Endothelial cell of umbilical vein (primary cell): ENCODE measurements at regions not wholly inside any gene's neighbourhood (a gene's known extent, or its start where the extent isn't known, plus 50 kb on each side); places are given as distances from the start of the nearest gene placed in this dataset.

Experiments used
- BruUV-seq: library from RNA; stranded (reverse); fragments of 400-500 nt; replicated peaks from 2 replicates; lab custom pipeline; 2021; lab: Mats Ljungman, UMichigan
- CTCF ChIA-PET: fragments of 300-600, 350-600 bp; sonication (Branson Sonifier 250); formaldehyde crosslinking; loops from one replicate; lab custom pipeline; 2021; ENCODE audit warnings: antibody characterized with exemption, inconsistent platforms; lab: Charles Lee
- POLR2A ChIA-PET: fragments of 300-600, 350-600 bp; sonication (Branson Sonifier 250); formaldehyde crosslinking; loops from one replicate; lab custom pipeline; 2021; ENCODE audit warnings: antibody characterized with exemption, inconsistent platforms; lab: Charles Lee
- DNase-seq: peaks from one replicate; pipeline ENCODE4 v3.0.0-alpha.2; 2011; ENCODE audit warnings: low read depth, low spot score
- FAIRE-seq: peaks from 2 replicates; lab custom pipeline; 2011; peaks lifted over from hg19 to GRCh38; lab: Jason Lieb, UNC
- H2AFZ ChIP-seq: 2 replicates; pipeline ENCODE4 v1.6.0; 2012; ENCODE audit warnings: low read depth, low read length, control low read depth, inconsistent platforms
- H3K27ac ChIP-seq: 2 replicates; pipeline ENCODE4 v1.5.1; 2011; ENCODE audit warnings: low read depth, mild to moderate bottlenecking, control low read depth, low read length, moderate library complexity; ENCODE audit not compliant: insufficient read depth
- H3K27me3 ChIP-seq, 2 experiments: 2 replicates each; pipeline versions ENCODE4 v1.6.0 to v1.6.1; 2011; ENCODE audit warnings: low read length in 2 of 2, mixed read lengths in 1 of 2; ENCODE audit not compliant: control insufficient read depth in 2 of 2, insufficient read depth in 2 of 2
- H3K36me3 ChIP-seq, 2 experiments: 2 replicates in 1 of 2; 3 replicates in 1 of 2; pipeline ENCODE4 v1.5.1; 2011; ENCODE audit warnings: low read length in 2 of 2, mild to moderate bottlenecking in 1 of 2, moderate library complexity in 1 of 2; ENCODE audit not compliant: control insufficient read depth in 2 of 2, insufficient read depth in 2 of 2; ENCODE audit errors: extremely low read depth in 1 of 2
- H3K4me1 ChIP-seq: 3 replicates; pipeline ENCODE4 v1.5.1; 2011; ENCODE audit warnings: mild to moderate bottlenecking, low read length; ENCODE audit not compliant: control insufficient read depth, insufficient read depth; ENCODE audit errors: extremely low read depth
- H3K4me2 ChIP-seq: 2 replicates; pipeline ENCODE4 v1.6.1; 2011; ENCODE audit warnings: low read length, control low read depth, mixed read lengths; ENCODE audit not compliant: insufficient read depth
- H3K4me3 ChIP-seq, 3 experiments: fragments of 200-600 bp in 1 of 3; sonication (generic), shearing (Covaris generic) in 1 of 3; replicated peaks in 1 of 3; 2 replicates each; pipeline ENCODE4 v1.5.1; 2011 to 2016; ENCODE audit warnings: control low read depth in 3 of 3, low read length in 3 of 3, mild to moderate bottlenecking in 2 of 3, inconsistent platforms in 1 of 3, low read depth in 1 of 3, moderate library complexity in 1 of 3; ENCODE audit not compliant: insufficient read depth in 1 of 3
- H3K79me2 ChIP-seq: 2 replicates; pipeline ENCODE4 v1.6.0; 2012; ENCODE audit warnings: low read length, inconsistent platforms; ENCODE audit not compliant: control insufficient read depth, insufficient read depth
- H3K9ac ChIP-seq: replicated peaks from 2 replicates; pipeline ENCODE3; 2011; ENCODE audit warnings: low read length, control low read depth; ENCODE audit not compliant: insufficient read depth; ENCODE audit errors: extremely low read depth
- H3K9me1 ChIP-seq: replicated peaks from 3 replicates; pipeline ENCODE4 v1.6.0; 2011; ENCODE audit warnings: mild to moderate bottlenecking, low read length; ENCODE audit not compliant: control insufficient read depth, insufficient read depth; ENCODE audit errors: extremely low read depth
- H3K9me3 ChIP-seq: replicated peaks from 2 replicates; pipeline ENCODE4 v1.5.1; 2012; ENCODE audit warnings: low read length, inconsistent platforms; ENCODE audit not compliant: control insufficient read depth, insufficient read depth
- H4K20me1 ChIP-seq: replicated peaks from 2 replicates; pipeline ENCODE3; 2011; ENCODE audit warnings: mild to moderate bottlenecking, low read length; ENCODE audit not compliant: control insufficient read depth, insufficient read depth; ENCODE audit errors: extremely low read depth
- CTCF ChIP-seq, 2 donors: IDR thresholded peaks; 1 replicate in 1 of 2; 2 replicates in 1 of 2; pipeline ENCODE4 v1.5.1; 2011; ENCODE audit warnings: low read length in 2 of 2, mild to moderate bottlenecking in 2 of 2, moderate library complexity in 2 of 2, control low read depth in 1 of 2, inconsistent platforms in 1 of 2, low read depth in 1 of 2; ENCODE audit not compliant: insufficient read depth in 1 of 2; ENCODE audit errors: extremely low read depth in 1 of 2
- FOS ChIP-seq: IDR thresholded peaks from 2 replicates; pipeline ENCODE4 v1.6.1; 2011; ENCODE audit warnings: mild to moderate bottlenecking, low read length, moderate library complexity, borderline replicate concordance; ENCODE audit not compliant: insufficient read depth
- JUN ChIP-seq: IDR thresholded peaks from 2 replicates; pipeline ENCODE4 v1.6.1; 2011; ENCODE audit warnings: borderline replicate concordance, low read depth; ENCODE audit not compliant: insufficient read length, insufficient read depth
- POLR2AphosphoS5 ChIP-seq: IDR thresholded peaks from 2 replicates; pipeline ENCODE4 v1.6.1; 2012; ENCODE audit warnings: low read depth, mild to moderate bottlenecking, control low read depth, low read length, moderate library complexity; ENCODE audit not compliant: insufficient read depth
- dilution Hi-C: fragments of 300-500 bp; cut with MboI; formaldehyde crosslinking; loops from one replicate; pipeline ENCODE4 v1.15.0; 2019; ENCODE audit warnings: low sequenced_read_pairs; ENCODE audit not compliant: extremely low pct_ligation_motif_present
- intact Hi-C: fragments of 100-400 bp; cut with micrococcal nuclease; formaldehyde crosslinking; loops from one replicate; pipeline ENCODE4 v1.10.0; 2022
- TF ChIP-seq, protein P1 (sequence below): IDR thresholded peaks from 2 replicates; pipeline ENCODE4 v1.6.1; 2011; ENCODE audit not compliant: insufficient read depth, insufficient read length

GRCh38 chr7:153532326-153532725 is 519.9 kb upstream of the DPP6 start:
- TF ChIP-seq, protein P1, sequence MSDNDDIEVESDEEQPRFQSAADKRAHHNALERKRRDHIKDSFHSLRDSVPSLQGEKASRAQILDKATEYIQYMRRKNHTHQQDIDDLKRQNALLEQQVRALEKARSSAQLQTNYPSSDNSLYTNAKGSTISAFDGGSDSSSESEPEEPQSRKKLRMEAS, result no peak
- TF ChIP-seq POLR2AphosphoS5, result no peak
- no peaks in the 10 kb centered on the region for H3K4me1 ChIP-seq
- FAIRE-seq (no peak), DNase-seq (no peak)
- no peaks in the 10 kb centered on the region for H3K79me2 ChIP-seq
- H2AFZ ChIP-seq, result no peak overlapping the region
- ChIA-PET POLR2A (no interaction called here), CTCF (no interaction called here)
- H3K4me3 ChIP-seq, result no peak overlapping the region
- H3K27ac ChIP-seq, result no peak overlapping the region
- H3K27me3 ChIP-seq, result no peaks in the 10 kb centered on the region
- H3K9me1 ChIP-seq, result no peaks in the 10 kb centered on the region
- H3K4me2 ChIP-seq, result no peak overlapping the region
- H3K9ac ChIP-seq, result no peak overlapping the region
- dilution Hi-C loops, result no loop called here
- H4K20me1 ChIP-seq, result no peaks in the 10 kb centered on the region
- intact Hi-C loops, result no loop called here
- peaks cover 6% of the 10 kb centered on the region for H3K9me3 ChIP-seq
- H3K36me3 ChIP-seq, result no peaks in the 10 kb centered on the region
- BruUV-seq, result no TSS peak

- CTCF ChIA-PET, result no interaction called here
- no peak overlapping the region for H2AFZ ChIP-seq
- FAIRE-seq (no peak), DNase-seq (no peak)
- H3K27me3 ChIP-seq, result no peaks in the 10 kb centered on the region
- POLR2A ChIA-PET, result no interaction called here
- no peak overlapping the region for H3K27ac ChIP-seq
- no peaks in the 10 kb centered on the region for H3K9me1 ChIP-seq
- H3K79me2 ChIP-seq, result no peaks in the 10 kb centered on the region
- no TSS peak for BruUV-seq
- H3K9me3 ChIP-seq, result peaks cover 9% of the 10 kb centered on the region
- dilution Hi-C loops (no loop called here), intact Hi-C loops (no loop called here)
- H3K36me3 ChIP-seq, result no peaks in the 10 kb centered on the region
- no peak overlapping the region for H3K4me3 ChIP-seq
- no peaks in the 10 kb centered on the region for H4K20me1 ChIP-seq
- H3K4me1 ChIP-seq, result no peaks in the 10 kb centered on the region
- no peak overlapping the region for H3K4me2 ChIP-seq
- H3K9ac ChIP-seq, result no peak overlapping the region
- no peak for TF ChIP-seq CTCF (IDR thresholded peaks at IDR 0.05; ENCODE audit: extremely low read depth in 1 of 2, insufficient read depth in 1 of 2, low read depth in 1 of 2, low read length in 2 of 2)
- TF ChIP-seq FOS, result no peak
- TF ChIP-seq JUN, result no peak
These were observed 514.9 kb upstream of the DPP6 start for GRCh38 chr7:153537271-153537670.
